Activated B cell treated with CpG ODN at 0.5 μM for 24 hours (primary cell): ENCODE measurements at regions not wholly inside any gene's neighbourhood (a gene's known extent, or its start where the extent isn't known, plus 50 kb on each side); places are given as distances from the start of the nearest gene placed in this dataset.

Experiments
- ATAC-seq: fragments of 200-7000 bp; cut with Tn5 transposase; one replicate; pipeline ENCODE4 v1.10.0; 2021; ENCODE audit warnings: low read depth, mild to moderate bottlenecking, moderate library complexity
- CTCF ChIA-PET: fragments of 350-600 bp; sonication (Branson Sonifier 250); formaldehyde crosslinking; loops from one replicate; lab custom pipeline; 2021; ENCODE audit warnings: antibody characterized with exemption; lab: Charles Lee
- POLR2A ChIA-PET: fragments of 350-600 bp; sonication (Branson Sonifier 250); formaldehyde crosslinking; loops from one replicate; lab custom pipeline; 2021; ENCODE audit warnings: antibody characterized with exemption; lab: Charles Lee
- DNase-seq: peaks from one replicate; pipeline ENCODE4 v3.0.0; 2022
- H3K27ac Mint-ChIP-seq: one replicate; pipeline ENCODE4 v1.8.0; 2020; ENCODE audit warnings: mixed read lengths
- H3K27me3 Mint-ChIP-seq: one replicate; pipeline ENCODE4 v1.8.0; 2021; ENCODE audit warnings: mixed read lengths
- H3K36me3 Mint-ChIP-seq: one replicate; pipeline ENCODE4 v1.8.0; 2021; ENCODE audit warnings: low read depth, mixed read lengths
- H3K4me1 Mint-ChIP-seq: one replicate; pipeline ENCODE4 v1.8.0; 2021; ENCODE audit warnings: mixed read lengths
- H3K4me3 Mint-ChIP-seq: one replicate; pipeline ENCODE4 v1.8.0; 2020; ENCODE audit warnings: mild to moderate bottlenecking, mixed read lengths
- H3K9me3 Mint-ChIP-seq: one replicate; pipeline ENCODE4 v1.8.0; 2020; ENCODE audit warnings: mixed read lengths
- intact Hi-C: fragments of 100-400 bp; cut with micrococcal nuclease; formaldehyde crosslinking; loops from one replicate; pipeline ENCODE4 v1.15.1; 2024
- TF ChIP-seq, protein P1 (sequence below): fragments of 200-600 bp; IDR thresholded peaks from one replicate; pipeline ENCODE4 v1.8.0; 2022; ENCODE audit warnings: antibody characterized with exemption, mild to moderate bottlenecking

DNA sequence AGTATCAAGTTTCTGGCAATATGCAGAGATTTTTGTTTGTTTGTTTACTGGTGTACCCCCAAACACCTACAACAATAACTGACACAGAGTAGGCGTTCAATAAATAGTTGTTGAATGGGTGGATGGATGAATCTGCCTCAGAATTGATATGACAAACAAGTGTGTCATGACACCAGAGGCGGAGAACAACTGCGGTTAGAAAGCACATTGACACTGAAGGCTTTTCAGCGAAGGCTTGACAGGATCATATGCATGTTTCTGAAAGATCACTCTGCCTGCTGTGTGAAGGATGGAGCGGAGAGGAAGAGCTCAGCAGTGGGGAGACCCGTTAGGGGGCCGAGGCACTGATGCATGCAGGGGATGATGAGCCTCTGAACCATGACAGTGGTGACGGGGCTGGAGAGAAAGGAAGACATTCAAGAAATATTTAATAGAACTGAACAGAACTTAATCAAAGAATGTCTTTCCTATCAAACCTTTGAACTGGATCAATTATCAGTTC is 108.5 kb upstream of the USP47 start:
- peaks cover 11% of the 10 kb centered on the region for H3K27me3 Mint-ChIP-seq

DNA sequence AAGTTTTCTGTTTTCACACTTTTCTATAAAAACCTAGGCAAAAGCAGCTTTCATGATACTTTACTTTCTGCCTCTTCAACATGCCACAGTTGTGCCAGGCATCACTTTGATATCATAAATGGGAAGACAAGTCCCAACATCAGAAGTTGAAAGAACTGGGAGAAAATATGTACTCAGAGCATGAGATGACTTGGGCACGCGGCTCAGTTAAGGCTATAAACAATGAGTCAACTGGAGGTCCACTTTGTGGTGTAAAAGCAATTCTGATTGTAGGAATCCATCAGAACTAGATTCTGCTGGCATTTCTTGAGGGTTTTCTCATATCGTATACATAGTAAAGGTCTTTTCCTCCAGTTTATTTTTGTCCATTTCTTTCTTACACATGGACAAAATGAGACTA is 109.7 kb upstream of the USP47 start:
- ChIA-PET POLR2A (no interaction called here), CTCF (no interaction called here)
- DNase-seq, result no peak
- no peaks in the 10 kb centered on the region for H3K4me1 Mint-ChIP-seq
- TF ChIP-seq, protein P1, sequence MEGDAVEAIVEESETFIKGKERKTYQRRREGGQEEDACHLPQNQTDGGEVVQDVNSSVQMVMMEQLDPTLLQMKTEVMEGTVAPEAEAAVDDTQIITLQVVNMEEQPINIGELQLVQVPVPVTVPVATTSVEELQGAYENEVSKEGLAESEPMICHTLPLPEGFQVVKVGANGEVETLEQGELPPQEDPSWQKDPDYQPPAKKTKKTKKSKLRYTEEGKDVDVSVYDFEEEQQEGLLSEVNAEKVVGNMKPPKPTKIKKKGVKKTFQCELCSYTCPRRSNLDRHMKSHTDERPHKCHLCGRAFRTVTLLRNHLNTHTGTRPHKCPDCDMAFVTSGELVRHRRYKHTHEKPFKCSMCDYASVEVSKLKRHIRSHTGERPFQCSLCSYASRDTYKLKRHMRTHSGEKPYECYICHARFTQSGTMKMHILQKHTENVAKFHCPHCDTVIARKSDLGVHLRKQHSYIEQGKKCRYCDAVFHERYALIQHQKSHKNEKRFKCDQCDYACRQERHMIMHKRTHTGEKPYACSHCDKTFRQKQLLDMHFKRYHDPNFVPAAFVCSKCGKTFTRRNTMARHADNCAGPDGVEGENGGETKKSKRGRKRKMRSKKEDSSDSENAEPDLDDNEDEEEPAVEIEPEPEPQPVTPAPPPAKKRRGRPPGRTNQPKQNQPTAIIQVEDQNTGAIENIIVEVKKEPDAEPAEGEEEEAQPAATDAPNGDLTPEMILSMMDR, result no peak
- H3K4me3 Mint-ChIP-seq, result no peak overlapping the region
- no peak overlapping the region for H3K27ac Mint-ChIP-seq
- peaks cover 9% of the 10 kb centered on the region for H3K27me3 Mint-ChIP-seq
- intact Hi-C loops, result no loop called here
- no peak for ATAC-seq
- H3K36me3 Mint-ChIP-seq, result no peaks in the 10 kb centered on the region
- no peaks in the 10 kb centered on the region for H3K9me3 Mint-ChIP-seq

More for the DNA sequence above, 108.5 kb upstream of the USP47 start:
- CTCF ChIA-PET, result no interaction called here
- ATAC-seq (no peak), DNase-seq (no peak)
- Mint-ChIP-seq H3K9me3 (no peaks in the 10 kb centered on the region), H3K36me3 (no peaks in the 10 kb centered on the region), H3K27ac (no peak overlapping the region), H3K4me1 (no peaks in the 10 kb centered on the region), H3K4me3 (no peak overlapping the region)
- POLR2A ChIA-PET, result no interaction called here
- TF ChIP-seq, protein P1, result no peak
- intact Hi-C loops, result no loop called here

DNA sequence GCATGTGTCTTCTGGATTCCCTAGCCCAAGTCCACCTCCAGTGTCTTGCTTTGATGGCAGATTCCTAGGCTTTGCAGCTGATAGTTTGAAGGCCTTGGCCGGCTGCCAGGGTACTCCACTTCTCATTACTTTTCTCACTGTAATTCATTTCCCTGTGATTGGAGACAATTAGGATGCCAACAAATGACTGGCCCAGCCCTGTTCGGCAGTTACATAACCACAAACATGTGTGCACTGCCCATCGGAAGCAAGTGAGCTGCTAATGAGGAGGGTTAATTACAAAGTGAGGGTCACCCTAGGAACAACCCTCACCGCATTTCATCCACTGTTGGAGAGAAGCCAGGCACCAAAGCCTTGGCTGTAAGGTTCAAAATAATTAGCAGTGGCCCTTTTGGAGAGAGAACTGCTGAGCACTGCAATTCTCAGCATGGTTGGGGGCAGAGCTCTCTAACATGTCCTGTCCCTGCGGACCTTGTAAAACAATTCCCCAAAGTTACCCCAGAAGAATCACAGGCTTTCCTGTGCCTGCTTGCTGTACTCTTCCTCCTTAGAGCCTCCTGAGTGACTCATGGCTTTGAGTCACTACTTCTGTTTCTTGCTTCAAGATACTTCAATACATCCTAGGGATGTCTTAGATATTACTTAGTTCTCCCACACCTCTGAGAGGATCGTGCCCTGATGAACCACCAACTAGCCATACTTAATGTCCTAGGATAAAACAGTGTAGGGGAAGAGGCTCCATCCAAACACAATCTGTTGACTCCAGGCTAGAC is 109.7 kb upstream of the GALNT18 start:
- H3K4me3 Mint-ChIP-seq, result no peak overlapping the region
- ATAC-seq (no peak), DNase-seq (no peak)
- H3K27me3 Mint-ChIP-seq, result peaks cover 6% of the 10 kb centered on the region
- no peaks in the 10 kb centered on the region for H3K9me3 Mint-ChIP-seq
- no peaks in the 10 kb centered on the region for H3K4me1 Mint-ChIP-seq
- POLR2A ChIA-PET, result no interaction called here
- no peak overlapping the region for H3K27ac Mint-ChIP-seq
- intact Hi-C loops, result no loop called here
- TF ChIP-seq, protein P1, result no peak
- H3K36me3 Mint-ChIP-seq, result no peaks in the 10 kb centered on the region
- CTCF ChIA-PET, result no interaction called here

DNA sequence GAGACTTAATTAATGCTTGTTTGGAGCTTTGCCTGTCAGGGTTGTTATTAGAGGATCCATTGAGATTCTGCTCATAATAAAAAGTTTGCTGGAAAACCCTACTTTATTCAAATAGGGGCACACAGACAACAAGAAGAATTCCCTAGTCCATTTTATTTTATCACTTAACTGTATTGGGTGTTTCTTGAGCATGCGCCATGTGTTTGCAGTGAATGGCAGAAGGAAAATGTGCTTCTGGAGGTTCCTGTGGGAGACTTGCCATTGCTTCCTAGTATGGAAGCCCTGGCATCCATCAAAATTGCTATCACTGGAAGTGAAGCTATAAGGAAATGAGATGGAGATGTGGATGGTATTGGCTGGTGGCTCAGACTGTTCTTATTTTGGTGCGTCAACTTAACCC is 106.6 kb upstream of the GALNT18 start:
- DNase-seq (no peak), ATAC-seq (no peak)
- peaks cover 7% of the 10 kb centered on the region for H3K27me3 Mint-ChIP-seq
- H3K27ac Mint-ChIP-seq, result no peak overlapping the region
- H3K36me3 Mint-ChIP-seq, result no peaks in the 10 kb centered on the region
- TF ChIP-seq, protein P1, result no peak
- no peaks in the 10 kb centered on the region for H3K4me1 Mint-ChIP-seq
- CTCF ChIA-PET, result no interaction called here
- no peak overlapping the region for H3K4me3 Mint-ChIP-seq
- H3K9me3 Mint-ChIP-seq, result no peaks in the 10 kb centered on the region
- POLR2A ChIA-PET, result no interaction called here
- intact Hi-C loops, result no loop called here

DNA sequence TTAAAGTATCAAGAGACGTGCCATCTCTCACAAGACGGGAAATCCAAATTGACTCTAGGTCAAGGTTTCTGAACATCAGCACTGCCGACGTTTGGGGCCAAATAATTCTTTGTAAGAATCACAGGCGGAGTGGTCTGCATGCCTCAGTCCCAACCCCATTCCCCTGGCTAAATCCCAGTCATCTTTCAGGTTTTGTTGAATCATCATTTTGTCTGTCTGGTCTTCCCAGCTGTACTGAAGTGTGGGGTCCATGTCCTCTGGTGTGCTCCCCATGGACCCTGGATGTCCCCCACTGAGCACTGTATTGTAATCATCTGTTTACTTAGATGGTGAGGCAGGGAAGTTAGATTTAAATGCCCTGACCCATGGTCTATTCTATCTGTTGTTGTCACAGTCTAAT is 103.6 kb upstream of the GALNT18 start:
- Mint-ChIP-seq H3K36me3 (no peaks in the 10 kb centered on the region), H3K9me3 (peaks cover 8% of the 10 kb centered on the region), H3K27me3 (peaks cover 12% of the 10 kb centered on the region), H3K27ac (no peak overlapping the region), H3K4me3 (no peak overlapping the region), H3K4me1 (no peaks in the 10 kb centered on the region)
- ChIA-PET POLR2A (no interaction called here), CTCF (no interaction called here)
- TF ChIP-seq, protein P1, result no peak
- intact Hi-C loops, result no loop called here
- ATAC-seq (no peak), DNase-seq (no peak)
